NCI-H69 (cell line): ENCODE measurements at regions not wholly inside any gene's neighbourhood (a gene's known extent, or its start where the extent isn't known, plus 50 kb on each side); places are given as distances from the start of the nearest gene placed in this dataset.

Source experiments
- DNase-seq: peaks from one replicate; lab custom pipeline; 2025; lab: John Stamatoyannopoulos, UW

DNA sequence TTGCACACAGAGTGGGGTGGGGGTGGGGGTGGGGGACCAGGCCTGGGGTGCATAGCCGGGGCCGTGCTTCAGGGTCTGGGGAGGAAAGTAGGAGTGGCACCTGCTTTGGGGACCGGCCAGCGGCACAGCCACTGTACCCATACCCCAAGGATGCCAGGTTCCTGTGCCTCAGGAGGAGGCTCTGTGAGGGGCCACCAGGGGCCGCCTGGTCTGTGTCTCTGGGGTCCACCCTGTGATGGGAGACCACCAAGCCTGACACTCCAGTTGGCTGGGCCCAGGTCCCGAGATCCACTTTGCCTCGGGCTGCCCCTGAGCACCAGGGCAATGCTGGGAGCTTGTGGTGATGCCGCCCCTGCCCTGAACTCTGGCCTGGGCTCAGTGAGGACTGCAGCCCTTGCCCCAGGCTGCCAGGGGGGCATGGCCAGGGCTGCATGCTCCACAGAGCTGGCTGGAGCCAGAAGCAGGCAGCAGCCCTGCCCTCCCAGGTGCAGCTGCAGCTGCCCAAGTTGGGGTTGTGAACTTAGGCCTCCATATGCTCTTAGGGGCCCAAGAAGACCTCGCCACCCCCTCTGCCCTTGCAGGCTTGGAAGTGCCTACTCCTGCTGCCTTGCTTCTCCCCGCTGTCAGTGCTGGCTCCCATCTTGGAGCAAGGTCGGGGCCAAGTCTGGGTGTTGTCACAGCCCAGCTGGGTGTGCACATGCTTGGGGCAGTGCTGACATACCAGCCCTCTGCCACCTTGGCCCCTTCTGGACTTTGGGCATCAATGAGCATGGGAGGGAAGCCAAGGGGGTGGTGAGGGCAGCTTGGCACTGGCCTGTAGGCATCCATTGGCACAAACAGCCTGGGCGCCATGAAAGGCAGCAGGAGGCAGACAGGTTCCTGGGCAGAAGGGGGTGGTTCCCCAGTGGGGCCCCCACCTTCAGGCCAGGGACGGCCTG lies 123.3 kb upstream of the THY1 start:
- DNase-seq: no peak

DNA sequence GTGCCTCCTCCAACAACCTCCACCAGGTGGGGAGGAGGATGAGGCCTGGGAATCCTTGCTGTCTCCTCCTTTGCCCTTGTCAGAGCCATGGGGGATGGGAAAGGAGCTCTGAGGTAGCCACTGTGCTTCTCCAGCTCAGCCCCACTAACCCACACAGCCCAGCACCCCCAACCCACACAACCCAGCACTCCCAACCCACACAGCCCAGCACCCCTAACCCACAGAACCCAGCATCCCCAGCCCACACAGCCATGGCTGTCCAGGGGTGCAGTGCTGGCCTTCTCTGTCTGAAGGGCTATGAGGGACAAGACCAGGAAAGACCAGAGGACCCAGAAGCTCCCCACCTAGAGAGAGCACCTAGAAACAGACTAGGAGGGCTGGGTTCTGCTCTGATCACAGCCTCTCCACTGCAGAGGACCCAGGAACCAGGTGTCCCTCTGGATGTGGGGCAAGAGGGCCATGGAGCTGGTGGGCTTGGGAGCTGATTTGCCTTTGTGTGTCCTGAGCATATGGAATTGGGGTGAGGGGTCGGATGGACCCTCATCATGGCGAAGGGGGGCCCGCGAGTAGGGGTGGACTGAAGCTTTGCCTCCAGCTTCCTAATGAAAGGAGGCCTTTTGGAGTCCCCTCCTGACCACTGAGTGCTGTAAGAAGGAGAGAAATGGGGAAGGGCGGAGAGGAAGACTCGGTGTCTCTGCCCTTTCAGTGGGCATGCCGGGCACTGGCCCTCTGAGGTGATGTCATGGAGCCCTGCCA lies 117.6 kb upstream of the THY1 start:
- DNase-seq: no peak

DNA sequence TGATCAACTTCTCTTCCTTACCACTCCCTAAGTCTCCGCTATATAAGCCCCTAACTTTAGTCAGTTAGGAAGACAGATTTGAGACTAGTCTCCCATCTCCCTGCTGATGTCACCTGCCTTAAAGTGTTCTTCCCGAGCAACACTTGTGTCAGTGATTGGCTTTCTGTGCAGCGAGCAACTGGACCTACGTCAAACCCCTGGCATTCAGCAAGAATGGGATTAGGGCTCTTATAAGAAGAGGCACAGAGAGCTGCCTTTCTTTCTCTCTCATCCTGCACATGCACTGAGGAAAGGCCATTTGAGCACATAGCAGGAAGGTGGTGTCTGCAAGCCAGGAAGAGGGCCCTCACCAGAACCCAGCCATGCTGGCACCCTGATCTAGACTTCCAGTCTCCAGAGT lies 116.6 kb upstream of the THY1 start:
- DNase-seq: no peak

DNA sequence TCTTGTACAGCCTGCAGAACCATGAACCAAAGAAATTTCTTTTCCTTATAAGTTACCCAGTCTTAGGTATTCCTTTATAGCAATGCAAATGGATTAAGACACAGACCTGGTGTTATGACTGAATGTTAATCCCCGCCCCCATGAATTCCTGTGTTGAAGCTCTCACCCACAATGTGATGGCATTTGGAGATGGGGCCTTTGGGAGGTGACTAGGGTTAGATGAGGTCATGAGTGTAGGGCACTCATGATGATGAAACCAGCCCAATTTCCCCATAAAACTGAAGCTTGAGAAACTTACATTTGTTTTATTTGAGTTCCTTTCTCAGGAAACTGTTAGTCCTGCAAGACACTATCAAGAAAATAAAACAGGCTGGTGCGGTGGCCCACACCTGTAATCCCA lies 115.8 kb upstream of the THY1 start:
- DNase-seq: no peak

DNA sequence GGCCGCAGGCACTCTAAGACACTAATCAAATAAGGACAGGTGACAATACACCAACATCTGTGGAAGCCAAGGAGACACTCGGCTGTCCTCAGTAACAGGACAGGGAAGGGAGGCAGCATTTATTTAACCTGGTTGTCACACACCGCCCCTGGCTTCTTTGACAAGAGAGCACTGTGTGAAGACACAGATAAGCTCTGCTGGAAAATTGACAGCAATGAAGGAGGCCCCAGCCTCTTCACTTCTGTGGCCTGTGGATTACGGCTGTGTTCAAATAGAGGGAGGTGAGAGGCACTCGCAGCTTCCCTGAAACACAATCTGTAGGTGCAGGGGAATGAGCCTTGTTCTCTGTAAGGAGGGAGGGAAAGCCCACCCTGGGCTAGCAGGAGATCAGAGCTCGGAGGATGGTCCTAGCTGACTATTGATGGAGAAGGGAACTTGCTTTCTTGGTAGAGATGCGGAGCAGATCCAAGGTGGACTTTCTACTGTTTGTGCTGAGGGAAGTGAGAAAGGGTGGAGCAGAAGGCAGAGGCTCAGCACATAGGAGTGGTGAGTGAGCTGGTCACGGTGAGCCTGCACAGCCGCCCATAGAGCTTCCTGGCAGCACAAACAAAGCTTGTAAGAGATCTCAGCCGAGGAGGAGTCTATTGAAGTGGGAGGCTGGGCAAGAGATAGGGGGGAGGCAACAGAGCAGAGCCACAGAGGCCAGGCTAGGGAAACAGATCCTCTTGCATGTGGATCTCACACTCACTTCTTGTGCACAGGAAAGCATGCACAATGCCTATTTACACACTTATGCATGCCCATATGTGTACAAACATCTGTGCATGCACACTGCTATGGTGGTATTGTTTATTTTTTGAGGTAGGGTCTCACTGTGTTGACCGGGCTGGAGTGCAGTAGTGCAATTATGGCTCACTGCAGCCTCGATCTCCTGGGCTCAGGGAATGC lies 114.6 kb upstream of the THY1 start:
- no peak for DNase-seq

DNA sequence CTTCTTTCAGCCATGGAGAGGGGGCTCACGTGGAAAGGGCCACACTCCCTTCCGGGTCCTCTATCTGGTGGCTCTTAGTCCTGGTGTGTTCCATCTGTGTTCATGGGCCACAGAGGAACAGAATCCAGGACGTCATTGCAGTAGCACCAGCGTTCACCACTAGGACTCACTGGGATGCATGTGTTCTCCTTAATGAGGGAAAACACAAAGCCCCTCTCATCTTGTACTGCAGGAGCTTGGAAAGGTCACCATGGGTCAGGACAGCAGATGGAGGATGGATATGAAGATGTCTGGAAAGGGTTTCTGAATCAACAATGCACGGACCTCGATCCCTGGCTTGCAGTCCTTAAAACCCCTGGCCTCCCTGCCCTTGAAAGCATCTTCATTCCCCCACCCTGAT lies 113.8 kb upstream of the THY1 start:
- no peak for DNase-seq

DNA sequence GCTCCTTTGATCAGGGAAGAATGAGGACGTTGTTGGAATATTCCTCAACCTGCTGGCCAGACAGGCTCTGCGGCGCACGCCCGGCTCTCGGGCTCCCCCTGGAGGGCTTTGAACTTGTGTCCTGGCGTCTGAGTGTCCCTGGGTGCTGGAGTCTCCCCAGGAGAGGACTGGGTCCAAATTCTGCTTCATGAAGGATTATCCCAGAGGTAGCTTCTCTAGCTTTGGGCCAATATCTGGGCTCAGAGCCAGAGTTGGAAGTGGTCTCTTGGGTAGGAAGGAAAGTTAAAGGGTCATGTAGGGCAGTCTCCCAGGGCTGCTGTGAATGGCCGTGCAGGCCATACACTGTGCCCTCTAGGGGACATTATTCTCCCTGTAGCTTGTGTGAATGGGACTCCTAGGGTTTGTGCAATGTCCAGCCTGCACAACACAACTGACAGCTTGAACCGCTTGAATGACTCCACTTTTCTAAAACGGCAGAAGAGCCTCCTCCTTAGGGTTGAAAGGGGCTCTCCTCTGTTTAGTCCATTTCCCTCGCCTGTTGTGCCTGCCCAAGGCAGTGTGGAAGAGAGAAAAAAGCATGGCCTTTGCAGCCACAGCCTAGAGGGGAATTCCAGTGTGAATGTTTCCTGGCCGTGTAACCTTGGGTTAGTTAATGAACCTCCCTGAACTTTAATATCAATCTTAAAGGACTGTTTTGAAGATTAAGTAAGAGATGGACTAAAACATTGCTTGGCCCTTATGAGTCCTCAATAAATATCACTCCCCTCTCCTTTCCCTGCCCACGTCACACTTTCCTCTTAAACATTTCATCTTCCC lies 111.2 kb upstream of the THY1 start:
- peak; percentile 86 for DNase-seq

DNA sequence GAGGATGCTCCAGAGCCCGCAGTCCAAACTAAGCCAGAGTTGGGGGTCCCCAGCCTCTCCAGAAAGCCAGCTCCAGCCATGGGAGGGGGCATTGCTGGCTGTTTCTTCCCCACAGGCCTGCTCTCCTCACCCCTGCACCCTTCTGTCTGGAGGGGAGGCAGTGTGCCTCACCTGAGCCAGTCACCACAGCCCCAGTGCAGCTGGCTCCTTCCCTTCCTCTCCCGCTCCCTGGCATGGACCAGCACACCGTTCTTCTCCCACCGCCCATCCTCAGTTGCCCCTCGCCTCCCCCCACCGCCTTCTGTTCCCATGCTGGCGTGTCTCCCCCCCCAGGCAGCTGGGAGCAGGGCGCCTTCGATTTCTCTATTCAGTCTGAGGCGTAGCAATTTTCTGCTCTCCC lies 110.5 kb upstream of the THY1 start:
- DNase-seq: no peak

DNA sequence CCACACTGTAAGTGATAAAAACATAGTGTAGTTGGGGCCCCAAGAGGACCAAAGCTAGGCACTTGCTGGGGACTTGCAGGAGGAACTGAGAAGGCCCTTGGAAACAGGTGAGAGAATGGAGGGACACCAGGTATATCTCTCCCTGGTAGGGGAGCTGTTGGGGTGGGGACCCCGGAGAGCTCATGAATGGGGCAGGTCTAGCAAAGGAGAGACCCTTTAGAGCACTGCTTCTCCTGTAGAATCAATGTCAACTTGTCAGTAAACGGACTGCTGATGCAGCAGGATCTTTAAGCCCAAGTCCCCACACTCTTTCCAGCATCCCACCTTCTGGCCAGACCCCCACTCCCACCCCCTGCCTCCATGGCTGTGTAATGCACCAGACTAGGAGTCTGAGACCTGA lies 109.6 kb upstream of the THY1 start:
- no peak for DNase-seq

DNA sequence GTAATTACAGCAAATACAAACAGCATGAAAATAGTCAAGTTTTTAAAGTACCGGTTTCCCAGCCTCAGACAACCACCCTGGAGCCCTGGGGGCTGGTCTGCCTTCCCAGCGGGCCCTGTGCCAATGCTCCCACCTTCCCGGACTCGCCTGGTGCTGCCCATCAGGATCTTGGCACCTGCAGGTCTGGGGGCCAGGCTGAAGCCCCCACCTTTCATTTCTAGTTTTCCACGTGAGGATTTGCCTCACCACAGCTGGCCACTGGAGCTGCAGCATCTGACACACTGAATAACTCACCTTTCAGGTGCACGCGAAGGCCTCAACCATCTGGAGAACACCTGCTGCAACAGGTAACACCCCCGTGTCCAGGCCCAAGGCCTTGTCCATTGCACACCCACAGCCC lies 108.7 kb upstream of the THY1 start:
- DNase-seq: peak; percentile 48

DNA sequence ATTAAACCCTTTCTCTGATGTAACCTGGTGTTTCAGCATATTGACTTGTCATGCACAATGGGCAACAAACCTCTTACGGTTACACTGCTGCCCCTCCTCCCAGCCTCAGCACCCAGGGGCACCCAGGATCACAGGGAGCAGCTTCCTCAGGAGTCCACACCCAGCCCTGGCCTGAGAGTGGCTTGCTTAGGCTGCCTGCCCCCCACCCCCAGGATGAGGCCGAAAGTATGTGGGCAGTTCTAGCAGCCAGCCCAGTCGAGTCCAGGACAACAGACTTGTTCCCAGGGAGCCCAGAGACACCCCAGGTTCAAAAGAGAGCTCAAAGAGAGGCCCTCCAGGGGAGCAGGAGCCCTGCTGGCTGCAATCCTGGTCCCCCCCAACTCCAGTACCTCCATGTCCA lies 108.1 kb upstream of the THY1 start:
- no peak for DNase-seq

DNA sequence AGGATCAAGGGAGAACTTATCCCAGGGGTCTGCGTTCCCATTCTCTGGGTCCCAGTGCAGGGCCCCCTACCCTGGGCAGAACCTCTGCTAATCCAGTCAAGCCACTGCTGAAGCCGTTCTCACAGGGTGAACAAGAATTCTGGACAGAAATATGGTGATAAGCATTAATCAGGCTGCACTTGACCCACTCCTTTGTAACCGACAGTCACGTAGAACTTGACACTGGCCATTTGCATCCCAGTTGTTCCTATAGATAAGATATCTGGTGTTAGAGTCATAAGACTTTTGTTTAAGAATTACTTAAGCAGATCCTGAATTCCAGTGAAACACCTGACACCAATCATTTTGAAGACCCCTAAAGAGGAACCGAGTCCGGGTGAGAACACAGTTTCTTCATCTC lies 107.5 kb upstream of the THY1 start:
- DNase-seq: no peak

DNA sequence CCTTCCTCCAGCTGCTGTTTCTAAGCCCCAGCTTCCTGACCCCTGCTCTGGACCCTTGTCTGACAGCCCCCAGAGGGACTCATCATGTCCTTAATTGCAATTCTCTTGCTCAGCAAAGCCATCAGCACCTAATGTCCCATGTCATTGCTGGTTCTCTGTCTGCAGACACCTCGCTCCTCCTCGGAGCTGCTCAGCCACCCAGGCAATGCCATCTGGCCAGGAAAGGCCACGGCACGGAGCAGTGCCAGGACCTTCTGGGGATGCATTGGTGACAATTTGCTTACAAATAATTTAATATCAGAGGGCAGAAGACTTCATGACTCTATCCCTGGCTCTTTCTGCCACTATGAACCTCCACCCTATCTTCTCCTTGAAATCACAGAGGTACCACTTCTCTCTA lies 107.0 kb upstream of the THY1 start:
- DNase-seq: no peak

DNA sequence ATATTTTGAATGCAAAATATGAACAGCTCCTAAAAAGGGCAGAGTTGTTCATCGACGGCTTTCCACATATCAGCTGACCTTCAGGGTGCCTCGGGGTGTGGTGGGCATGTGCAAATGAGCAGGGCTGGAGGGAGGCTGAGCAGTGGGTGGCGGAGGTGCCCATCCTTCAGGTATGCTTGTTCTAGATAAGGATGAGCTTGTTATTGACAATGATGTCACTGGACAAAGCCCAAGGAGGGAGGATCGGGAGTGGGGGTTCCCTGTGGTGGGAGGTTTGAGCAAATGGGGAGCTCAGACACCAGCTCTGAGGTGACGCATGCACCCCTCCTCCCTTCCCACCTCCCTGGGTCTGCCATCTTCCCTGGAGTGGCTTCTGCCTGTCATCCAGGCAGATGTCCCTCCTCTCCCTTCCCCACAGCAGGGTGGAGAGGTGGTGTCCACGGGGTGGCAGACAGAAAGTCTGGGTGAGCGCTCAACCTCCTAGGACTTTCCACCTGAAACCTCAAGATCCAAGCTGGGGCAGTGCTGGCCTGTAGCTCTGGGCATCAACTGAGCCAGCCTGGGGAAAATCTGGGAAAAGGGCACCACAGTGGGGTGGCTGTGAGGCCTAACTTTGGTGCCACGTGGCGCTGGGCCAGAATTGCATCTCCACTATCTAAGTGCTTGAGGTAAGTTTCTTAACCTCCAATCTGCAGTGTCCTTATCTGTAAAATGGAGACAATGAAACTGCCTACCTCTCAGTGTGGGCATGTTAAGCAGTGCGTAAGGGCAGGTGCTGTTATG lies 106.3 kb upstream of the THY1 start:
- no peak for DNase-seq

DNA sequence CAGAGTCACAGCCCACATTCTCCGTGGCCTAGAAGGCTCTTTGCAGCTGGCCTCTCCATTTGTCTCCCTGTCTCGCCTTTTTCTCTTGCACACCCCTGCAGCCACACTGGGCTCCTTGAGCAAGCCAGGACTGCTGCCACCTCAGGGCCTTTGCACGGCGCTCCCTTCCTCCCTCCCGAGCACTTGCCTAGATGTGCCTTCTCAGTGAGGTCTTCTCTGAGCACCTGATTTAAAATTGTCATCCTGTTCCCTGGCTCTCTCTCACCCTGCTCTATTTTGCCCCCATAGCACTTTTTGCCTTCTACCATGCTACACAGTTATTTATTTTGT lies 102.9 kb upstream of the THY1 start:
- DNase-seq: no peak

DNA sequence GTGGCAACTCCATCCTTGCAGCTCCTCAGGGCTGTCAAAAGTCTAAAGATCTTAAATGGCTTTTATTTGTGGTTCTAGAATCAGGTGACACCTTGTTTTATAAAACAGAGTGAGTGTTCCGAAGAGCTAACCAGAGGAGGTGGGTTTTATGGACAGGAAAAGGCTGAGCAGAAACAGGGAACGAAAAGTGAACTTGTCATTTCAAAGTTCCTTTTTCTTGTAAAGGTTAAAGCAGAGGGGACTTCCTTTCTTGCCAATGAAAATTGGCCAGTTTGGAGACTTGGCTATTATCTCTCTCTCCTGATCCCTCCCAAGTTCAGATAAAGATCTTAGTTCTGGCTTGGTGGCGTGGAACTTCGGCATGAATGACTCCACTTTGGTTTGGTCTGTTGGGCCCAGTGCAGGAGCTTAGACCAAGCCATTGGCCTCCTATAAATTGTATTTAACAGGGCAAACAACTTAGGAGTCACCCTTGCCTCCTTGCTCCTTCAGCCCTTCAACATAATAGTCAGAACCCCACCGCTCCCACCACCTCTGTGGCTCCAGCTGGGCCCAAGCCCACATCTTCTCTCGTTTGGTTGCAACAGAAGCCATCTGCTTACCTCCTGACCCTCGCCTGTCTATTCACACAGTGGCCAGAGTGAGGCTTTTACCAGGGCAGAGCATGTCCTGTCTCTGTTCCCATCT lies 102.4 kb upstream of the THY1 start:
- DNase-seq: no peak

DNA sequence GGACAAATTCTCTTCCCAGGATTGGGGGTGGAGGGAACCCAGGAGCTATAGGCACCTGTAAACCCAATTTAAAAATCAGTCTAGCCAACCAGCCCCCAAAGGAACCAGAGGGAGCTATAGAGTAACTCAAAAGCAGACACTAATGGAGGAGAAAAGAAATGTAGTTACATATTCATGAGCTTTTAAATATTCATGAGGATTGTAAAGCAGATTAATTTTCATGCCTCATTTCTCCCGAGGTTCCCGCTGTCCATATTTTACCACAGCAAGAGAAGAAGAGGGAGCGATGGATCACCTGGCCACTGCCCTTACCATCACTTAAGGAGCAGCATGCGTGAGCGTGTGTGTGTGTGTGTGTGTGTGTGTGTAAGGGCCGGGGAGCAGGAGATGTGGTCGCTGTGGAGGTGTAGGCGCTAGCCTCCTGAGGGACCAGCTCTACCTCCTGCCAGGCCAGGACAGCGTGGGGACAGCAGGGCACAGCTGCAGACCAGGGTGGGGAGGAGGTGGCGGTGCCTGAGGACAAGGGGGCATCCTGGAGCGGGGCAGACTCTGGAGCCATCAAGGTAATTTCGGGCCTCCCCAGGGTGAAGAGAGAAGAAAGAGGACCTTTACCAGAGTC lies 100.7 kb upstream of the THY1 start:
- no peak for DNase-seq

DNA sequence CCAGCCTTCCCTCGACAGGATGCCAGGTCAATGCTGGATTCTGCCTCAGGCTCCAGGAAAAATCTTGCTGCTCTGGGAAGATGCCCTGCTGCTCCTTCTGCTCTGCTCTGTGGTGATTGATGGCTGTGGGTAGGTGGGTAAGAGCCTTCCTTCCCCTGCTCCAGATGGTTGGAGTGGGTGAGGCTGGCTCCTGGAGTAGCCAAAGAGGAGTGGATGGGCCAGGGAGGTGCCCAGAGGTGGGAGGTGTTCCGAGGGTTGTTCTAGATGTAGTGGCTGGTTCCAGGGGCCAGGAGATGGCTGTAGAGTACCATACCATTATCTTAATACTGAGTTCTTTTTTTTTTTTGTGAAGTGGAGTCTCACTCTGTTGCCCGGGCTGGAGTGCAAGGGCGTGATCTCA lies 99.6 kb upstream of the THY1 start:
- DNase-seq: no peak

DNA sequence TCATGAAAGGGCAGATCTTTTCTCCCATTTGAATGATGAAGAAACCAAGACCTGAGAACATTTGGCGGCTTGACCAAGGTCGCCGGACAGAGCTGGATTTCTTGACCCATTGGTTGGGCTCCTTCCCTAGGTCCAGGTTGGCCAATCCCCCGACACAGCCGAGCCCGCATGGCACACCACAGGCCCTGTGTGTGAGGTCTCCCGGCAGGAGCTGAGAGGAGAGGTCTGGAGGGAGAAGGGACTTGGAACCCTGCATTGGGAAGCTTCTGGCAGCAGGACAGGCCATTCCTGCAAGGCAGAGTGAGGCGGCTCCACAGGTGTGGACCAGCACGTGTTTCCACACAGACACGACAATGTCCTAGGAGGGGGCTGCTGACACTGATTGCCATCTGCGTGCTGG lies 98.6 kb upstream of the THY1 start:
- no peak for DNase-seq

DNA sequence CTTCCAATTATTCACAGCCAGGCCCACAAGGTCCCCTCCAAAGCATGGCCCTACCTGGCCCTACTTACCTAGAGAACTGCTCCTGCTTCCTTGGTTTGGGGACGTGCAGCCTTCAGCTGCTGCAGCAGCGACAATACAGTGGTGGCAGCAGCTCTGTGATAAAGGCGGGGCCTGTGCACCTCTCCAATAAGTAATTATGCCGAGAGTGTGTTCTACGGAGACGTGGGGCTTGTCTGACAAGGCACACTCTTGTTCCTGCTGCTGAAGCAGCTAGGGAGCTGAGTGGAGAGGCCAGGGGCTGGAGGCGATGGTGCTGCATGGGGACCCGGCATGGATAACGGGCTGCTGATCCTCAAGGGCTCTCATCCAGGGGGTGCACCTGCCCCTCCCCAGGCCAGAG lies 98.0 kb upstream of the THY1 start:
- DNase-seq: peak; percentile 43
